Cardiac muscle cell (in vitro differentiated cells and primary cell): ENCODE measurements at regions not wholly inside any gene's neighbourhood (a gene's known extent, or its start where the extent isn't known, plus 50 kb on each side); places are given as distances from the start of the nearest gene placed in this dataset.

Source experiments
- DNase-seq, 2 donors: peaks; one replicate each; pipeline versions ENCODE4 v3.0.0 to v3.0.0-alpha.2; 2010 to 2017; ENCODE audit warnings: low read depth in 1 of 2, low spot score in 1 of 2
- H3K27ac ChIP-seq: fragments of 200-600 bp; sonication (generic); 2 replicates; pipeline ENCODE4 v1.5.1; 2016
- H3K27me3 ChIP-seq: fragments of 200-600 bp; sonication (generic); 2 replicates; pipeline ENCODE4 v1.6.0; 2016; ENCODE audit warnings: control low read depth
- H3K36me3 ChIP-seq: fragments of 200-600 bp; sonication (generic); 2 replicates; pipeline ENCODE4 v1.5.1; 2016; ENCODE audit warnings: control low read depth
- H3K4me1 ChIP-seq: fragments of 200-600 bp; sonication (generic); 2 replicates; pipeline ENCODE4 v1.8.1; 2017; ENCODE audit warnings: low read depth, mild to moderate bottlenecking, mixed run types
- H3K4me3 ChIP-seq: fragments of 200-600 bp; sonication (generic); 2 replicates; pipeline ENCODE4 v1.5.1; 2016; ENCODE audit warnings: mild to moderate bottlenecking
- H3K9me3 ChIP-seq: fragments of 200-600 bp; sonication (generic); 2 replicates; pipeline ENCODE4 v1.5.1; 2017; ENCODE audit warnings: low read depth, mild to moderate bottlenecking, control low read depth
- TF ChIP-seq, protein P1 (sequence below): IDR thresholded peaks from 2 replicates; pipeline ENCODE4 v1.5.1; 2012; ENCODE audit warnings: low read depth, mild to moderate bottlenecking, low read length

DNA sequence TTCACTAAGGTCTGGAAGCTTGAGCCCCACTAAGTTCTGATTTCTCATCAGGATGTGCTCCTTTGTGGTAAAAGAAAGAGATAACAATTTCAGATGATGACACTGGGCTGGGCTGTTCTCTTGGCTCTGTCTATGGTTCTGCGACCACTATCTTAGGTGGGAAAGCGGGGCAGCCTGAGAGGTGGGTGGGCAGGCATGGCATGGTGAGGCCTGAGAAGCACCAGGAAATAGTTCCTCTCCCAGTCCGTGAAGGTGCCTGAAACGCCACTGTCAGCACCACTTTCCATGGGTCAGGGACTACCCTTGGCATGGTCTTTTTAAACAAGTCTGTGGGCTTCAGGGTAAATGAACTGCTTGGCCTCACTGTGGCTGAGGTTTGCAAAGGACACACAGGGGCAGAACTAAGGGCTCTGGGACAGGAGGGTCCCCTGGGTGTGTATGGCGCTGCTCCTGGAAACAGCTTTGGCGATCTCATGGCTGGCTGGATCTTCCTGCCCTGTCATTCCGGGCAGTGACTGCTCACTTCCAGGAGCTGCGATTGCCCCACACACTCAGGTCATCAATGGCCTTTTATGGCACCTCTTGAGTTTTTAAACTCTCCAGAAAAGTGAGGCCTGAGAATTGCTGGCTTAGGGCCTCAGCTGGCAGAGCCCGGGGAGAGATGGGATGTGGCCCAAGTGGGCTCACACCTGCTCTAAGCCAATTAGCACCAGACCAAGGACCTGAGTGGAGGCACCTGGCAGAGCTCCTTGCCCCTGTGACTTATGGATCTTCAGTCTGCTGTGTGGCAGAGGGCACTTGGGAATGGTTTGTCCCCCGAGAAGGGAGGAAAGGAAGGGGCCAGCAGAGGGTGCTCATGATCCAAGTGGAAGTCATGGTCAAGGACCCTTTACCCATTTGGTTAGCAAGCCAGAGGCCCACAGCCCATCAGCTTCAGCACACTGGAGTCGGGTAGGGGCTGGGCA is 55.6 kb upstream of the LYVE1 start:
- peak; percentile 38 to 40 for DNase-seq
- no peaks in the 10 kb centered on the region for H3K36me3 ChIP-seq
- H3K9me3 ChIP-seq = no peaks in the 10 kb centered on the region
- H3K4me1 ChIP-seq = no peaks in the 10 kb centered on the region
- no peak overlapping the region for H3K4me3 ChIP-seq
- TF ChIP-seq, protein P1, sequence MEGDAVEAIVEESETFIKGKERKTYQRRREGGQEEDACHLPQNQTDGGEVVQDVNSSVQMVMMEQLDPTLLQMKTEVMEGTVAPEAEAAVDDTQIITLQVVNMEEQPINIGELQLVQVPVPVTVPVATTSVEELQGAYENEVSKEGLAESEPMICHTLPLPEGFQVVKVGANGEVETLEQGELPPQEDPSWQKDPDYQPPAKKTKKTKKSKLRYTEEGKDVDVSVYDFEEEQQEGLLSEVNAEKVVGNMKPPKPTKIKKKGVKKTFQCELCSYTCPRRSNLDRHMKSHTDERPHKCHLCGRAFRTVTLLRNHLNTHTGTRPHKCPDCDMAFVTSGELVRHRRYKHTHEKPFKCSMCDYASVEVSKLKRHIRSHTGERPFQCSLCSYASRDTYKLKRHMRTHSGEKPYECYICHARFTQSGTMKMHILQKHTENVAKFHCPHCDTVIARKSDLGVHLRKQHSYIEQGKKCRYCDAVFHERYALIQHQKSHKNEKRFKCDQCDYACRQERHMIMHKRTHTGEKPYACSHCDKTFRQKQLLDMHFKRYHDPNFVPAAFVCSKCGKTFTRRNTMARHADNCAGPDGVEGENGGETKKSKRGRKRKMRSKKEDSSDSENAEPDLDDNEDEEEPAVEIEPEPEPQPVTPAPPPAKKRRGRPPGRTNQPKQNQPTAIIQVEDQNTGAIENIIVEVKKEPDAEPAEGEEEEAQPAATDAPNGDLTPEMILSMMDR = peak; percentile 50
- H3K27me3 ChIP-seq = no peaks in the 10 kb centered on the region
- H3K27ac ChIP-seq = no peak overlapping the region

- H3K4me1 ChIP-seq = no peaks in the 10 kb centered on the region
- TF ChIP-seq, protein P1 = no peak
- no peak overlapping the region for H3K4me3 ChIP-seq
- no peaks in the 10 kb centered on the region for H3K27me3 ChIP-seq
- H3K36me3 ChIP-seq = no peaks in the 10 kb centered on the region
- H3K9me3 ChIP-seq = no peaks in the 10 kb centered on the region
- H3K27ac ChIP-seq = no peak overlapping the region
- no peak for DNase-seq
These were observed 54.7 kb upstream of the LYVE1 start for GRCh38 chr11:10622957-10623791.

- Histone ChIP-seq H3K4me1 (no peaks in the 10 kb centered on the region), H3K9me3 (no peaks in the 10 kb centered on the region), H3K4me3 (no peak overlapping the region), H3K27me3 (no peaks in the 10 kb centered on the region), H3K27ac (no peak overlapping the region), H3K36me3 (no peaks in the 10 kb centered on the region)
- DNase-seq = no peak
- TF ChIP-seq, protein P1 = no peak
These were observed 53.6 kb upstream of the LYVE1 start for GRCh38 chr11:10622108-10622507.

- no peak for DNase-seq
- no peaks in the 10 kb centered on the region for H3K9me3 ChIP-seq
- H3K4me1 ChIP-seq = no peaks in the 10 kb centered on the region
- H3K4me3 ChIP-seq = no peak overlapping the region
- H3K36me3 ChIP-seq = no peaks in the 10 kb centered on the region
- TF ChIP-seq, protein P1 = no peak
- no peak overlapping the region for H3K27ac ChIP-seq
- H3K27me3 ChIP-seq = no peaks in the 10 kb centered on the region
These were observed 50.7 kb upstream of the LYVE1 start for GRCh38 chr11:10619131-10619680.

DNA sequence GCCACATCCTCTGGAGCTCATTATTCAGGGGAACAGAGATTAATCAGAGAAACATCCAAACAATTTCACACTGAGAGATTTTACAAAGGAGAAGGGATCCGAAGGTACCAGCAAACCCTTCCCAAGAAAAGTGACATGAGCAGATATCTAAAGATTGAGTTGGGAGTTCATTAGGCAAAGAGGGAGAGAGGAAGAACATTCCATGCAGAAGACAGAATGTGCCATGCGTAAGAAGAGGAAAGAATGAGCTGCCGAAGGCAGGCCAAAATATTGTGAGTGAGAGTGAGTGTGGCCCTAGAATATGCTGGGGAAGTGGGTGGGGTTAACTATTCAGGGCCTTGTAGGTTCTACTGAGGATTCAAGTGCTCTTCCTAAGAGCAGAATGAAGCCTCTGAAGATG is 50.0 kb upstream of the LYVE1 start:
- DNase-seq = no peak
- no peaks in the 10 kb centered on the region for H3K27me3 ChIP-seq
- TF ChIP-seq, protein P1 = no peak
- no peak overlapping the region for H3K4me3 ChIP-seq
- H3K4me1 ChIP-seq = no peaks in the 10 kb centered on the region
- H3K9me3 ChIP-seq = no peaks in the 10 kb centered on the region
- no peak overlapping the region for H3K27ac ChIP-seq
- H3K36me3 ChIP-seq = no peaks in the 10 kb centered on the region
